Upper lobe of left lung (tissue), 6 donors: ENCODE measurements at regions not wholly inside any gene's neighbourhood (a gene's known extent, or its start where the extent isn't known, plus 50 kb on each side); places are given as distances from the start of the nearest gene placed in this dataset.

ENCODE experiments used
- ATAC-seq, 2 donors: fragments of 200-7000 bp; cut with Tn5 transposase; one replicate each; pipeline ENCODE4 v1.9.1; 2022; ENCODE audit warnings: mild to moderate bottlenecking in 2 of 2, moderate library complexity in 2 of 2; ENCODE audit not compliant: low FRiP score in 2 of 2
- DNase-seq, 2 donors: peaks; one replicate each; pipeline ENCODE4 v3.0.0-alpha.2; 2019 to 2020
- H3K27ac ChIP-seq, 4 donors: fragments of 200-600 bp; sonication (generic); one replicate each; pipeline ENCODE4 v1.5.1; 2016 to 2019
- H3K27me3 ChIP-seq, 4 donors: fragments of 200-600 bp; sonication (generic); one replicate each; pipeline ENCODE4 v1.5.1; 2017 to 2019
- H3K36me3 ChIP-seq, 4 donors: fragments of 200-600 bp; sonication (generic); one replicate each; pipeline ENCODE4 v1.5.1; 2016 to 2019
- H3K4me1 ChIP-seq, 4 donors: fragments of 200-600 bp; sonication (generic); one replicate each; pipeline ENCODE4 v1.5.1; 2018 to 2019
- H3K4me3 ChIP-seq, 4 donors: fragments of 200-600 bp; sonication (generic); one replicate each; pipeline ENCODE4 v1.5.1; 2017 to 2019; ENCODE audit warnings: mild to moderate bottlenecking in 2 of 4, moderate library complexity in 1 of 4
- H3K9me3 ChIP-seq, 4 donors: fragments of 200-600 bp; sonication (generic); one replicate each; pipeline ENCODE4 v1.5.1; 2018 to 2019
- EP300 ChIP-seq, 4 donors: sonication (generic); formaldehyde crosslinking; IDR thresholded peaks; one replicate each; pipeline ENCODE4 v1.5.1; 2017; ENCODE audit warnings: antibody characterized with exemption in 4 of 4, control low read depth in 2 of 4
- POLR2A ChIP-seq, 4 donors: fragments of 450-650 bp; IDR thresholded peaks; one replicate each; pipeline ENCODE4 v1.5.1; 2016 to 2017; ENCODE audit warnings: antibody characterized with exemption in 4 of 4, mild to moderate bottlenecking in 2 of 4
- POLR2AphosphoS5 ChIP-seq, 2 donors: sonication (generic); formaldehyde crosslinking; IDR thresholded peaks; one replicate each; pipeline ENCODE4 v1.5.1; 2017; ENCODE audit warnings: antibody characterized with exemption in 2 of 2
- WGBS, 2 donors: methylation state at CpG; one replicate each; pipeline ENCODE4 v1.1.5; 2017 to 2018; 5-methylcytosine and 5-hydroxymethylcytosine counted together
- TF ChIP-seq, protein P1 (sequence below), 6 experiments: fragments of 450-650 bp in 4 of 6; fragments of 200-600 bp in 2 of 6; sonication (generic) in 2 of 6; IDR thresholded peaks; one replicate each; pipeline ENCODE4 v1.5.1; 2016 to 2019; ENCODE audit warnings: antibody characterized with exemption in 6 of 6
- donor health status: DM: no; HTN: no; CAD: no; lungs with moderate emphysema.
- donor health status: DM: no; HTN: yes; CAD: no; lungs with severe emphysema.

DNA sequence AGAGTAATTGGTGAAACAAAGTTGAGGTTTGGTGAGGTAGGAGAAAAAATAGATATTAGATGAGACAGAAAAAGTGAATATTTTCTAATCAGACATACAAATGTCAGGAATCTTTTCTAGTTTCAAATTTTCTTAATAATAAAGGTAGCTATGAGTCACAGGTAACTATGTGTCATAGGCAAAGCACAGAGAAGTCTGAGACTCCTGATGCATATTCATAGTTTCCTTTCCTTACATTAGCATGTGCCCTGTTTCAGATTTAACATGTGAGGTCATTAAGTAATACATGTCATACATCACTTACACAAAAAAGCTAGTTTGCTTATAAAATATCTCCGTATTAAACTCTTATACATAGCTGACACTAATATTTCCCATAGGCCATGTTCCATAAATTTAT is 1141.3 kb upstream of the PCDH20 start:
- no peaks in the 10 kb centered on the region for H3K4me1 ChIP-seq
- H3K4me3 ChIP-seq = no peak overlapping the region
- H3K36me3 ChIP-seq = no peaks in the 10 kb centered on the region
- DNase-seq (no peak), ATAC-seq (no peak)
- H3K9me3 ChIP-seq = no peaks in the 10 kb centered on the region
- H3K27ac ChIP-seq = no peak overlapping the region
- TF ChIP-seq POLR2AphosphoS5 (IDR thresholded peaks at IDR 0.05) = no peak
- TF ChIP-seq EP300 (IDR thresholded peaks at IDR 0.05) = no peak
- TF ChIP-seq, protein P1, sequence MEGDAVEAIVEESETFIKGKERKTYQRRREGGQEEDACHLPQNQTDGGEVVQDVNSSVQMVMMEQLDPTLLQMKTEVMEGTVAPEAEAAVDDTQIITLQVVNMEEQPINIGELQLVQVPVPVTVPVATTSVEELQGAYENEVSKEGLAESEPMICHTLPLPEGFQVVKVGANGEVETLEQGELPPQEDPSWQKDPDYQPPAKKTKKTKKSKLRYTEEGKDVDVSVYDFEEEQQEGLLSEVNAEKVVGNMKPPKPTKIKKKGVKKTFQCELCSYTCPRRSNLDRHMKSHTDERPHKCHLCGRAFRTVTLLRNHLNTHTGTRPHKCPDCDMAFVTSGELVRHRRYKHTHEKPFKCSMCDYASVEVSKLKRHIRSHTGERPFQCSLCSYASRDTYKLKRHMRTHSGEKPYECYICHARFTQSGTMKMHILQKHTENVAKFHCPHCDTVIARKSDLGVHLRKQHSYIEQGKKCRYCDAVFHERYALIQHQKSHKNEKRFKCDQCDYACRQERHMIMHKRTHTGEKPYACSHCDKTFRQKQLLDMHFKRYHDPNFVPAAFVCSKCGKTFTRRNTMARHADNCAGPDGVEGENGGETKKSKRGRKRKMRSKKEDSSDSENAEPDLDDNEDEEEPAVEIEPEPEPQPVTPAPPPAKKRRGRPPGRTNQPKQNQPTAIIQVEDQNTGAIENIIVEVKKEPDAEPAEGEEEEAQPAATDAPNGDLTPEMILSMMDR (IDR thresholded peaks at IDR 0.05) = no peak
- TF ChIP-seq POLR2A (IDR thresholded peaks at IDR 0.05) = no peak
- 69 to 74% methylated on average over 1 of the region's 1 CpG for WGBS, 2 donors
- H3K27me3 ChIP-seq = no peaks in the 10 kb centered on the region

DNA sequence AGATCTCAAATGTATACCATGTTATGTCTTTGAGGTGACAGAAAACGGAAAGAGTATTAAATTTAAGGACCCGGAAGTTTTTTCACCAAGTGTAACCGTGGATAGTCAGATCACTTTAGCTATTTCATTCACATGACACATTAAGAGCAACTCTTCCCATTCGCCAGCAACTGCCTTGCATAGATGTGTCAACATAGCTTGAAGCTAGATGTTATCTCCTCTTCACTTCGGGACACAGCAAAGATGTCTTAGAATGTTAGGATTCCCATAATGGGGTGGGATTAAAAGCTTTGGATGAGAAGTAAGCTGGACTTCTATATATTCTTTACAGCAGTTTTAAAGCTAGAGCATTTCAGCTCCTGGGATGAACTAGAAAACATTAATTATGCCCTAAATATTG is 1135.9 kb upstream of the PCDH20 start:
- H3K27ac ChIP-seq = no peak overlapping the region
- no peak for DNase-seq
- 46 to 48% methylated on average over 5 of the region's 5 CpGs for WGBS, 2 donors

DNA sequence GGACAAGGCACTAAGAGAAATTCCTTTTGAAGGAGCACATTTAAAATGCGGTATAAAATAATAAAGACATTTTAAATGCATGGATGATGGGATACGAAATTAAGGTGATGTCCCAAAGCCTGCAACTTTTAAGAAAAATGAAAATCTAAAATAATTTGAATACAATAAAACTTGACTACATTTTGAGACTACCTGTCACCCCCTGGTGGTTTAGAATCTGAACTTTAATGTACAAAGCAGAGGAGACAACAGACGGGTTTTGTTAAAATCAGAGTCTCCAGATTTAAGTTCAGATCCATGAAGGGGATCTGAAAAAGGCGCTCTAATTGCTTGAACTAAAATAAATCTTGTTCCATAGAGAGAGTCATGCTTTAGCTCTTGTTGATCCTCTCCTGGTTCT is 1129.3 kb upstream of the PCDH20 start:
- Histone ChIP-seq H3K36me3 (no peaks in the 10 kb centered on the region), H3K4me3 (no peak overlapping the region), H3K27me3 (no peaks in the 10 kb centered on the region), H3K9me3 (no peaks in the 10 kb centered on the region), H3K27ac (no peak overlapping the region), H3K4me1 (no peaks in the 10 kb centered on the region)
- TF ChIP-seq EP300 (IDR thresholded peaks at IDR 0.05) (no peak), POLR2A (IDR thresholded peaks at IDR 0.05) (no peak), POLR2AphosphoS5 (IDR thresholded peaks at IDR 0.05) (no peak)
- TF ChIP-seq, protein P1 (IDR thresholded peaks at IDR 0.05) = no peak
- ATAC-seq = no peak
- WGBS, 2 donors = 81 to 88% methylated on average over 4 of the region's 4 CpGs
- DNase-seq = no peak

More for the DNA sequence above, 1135.9 kb upstream of the PCDH20 start:
- no peak for ATAC-seq
- no peaks in the 10 kb centered on the region for H3K9me3 ChIP-seq
- H3K4me1 ChIP-seq = no peaks in the 10 kb centered on the region
- H3K27me3 ChIP-seq = no peaks in the 10 kb centered on the region
- H3K36me3 ChIP-seq = no peaks in the 10 kb centered on the region
- no peak for TF ChIP-seq POLR2AphosphoS5 (IDR thresholded peaks at IDR 0.05)
- TF ChIP-seq, protein P1 (IDR thresholded peaks at IDR 0.05) = no peak
- no peak for TF ChIP-seq POLR2A (IDR thresholded peaks at IDR 0.05)
- TF ChIP-seq EP300 (IDR thresholded peaks at IDR 0.05) = no peak
- no peak overlapping the region for H3K4me3 ChIP-seq

DNA sequence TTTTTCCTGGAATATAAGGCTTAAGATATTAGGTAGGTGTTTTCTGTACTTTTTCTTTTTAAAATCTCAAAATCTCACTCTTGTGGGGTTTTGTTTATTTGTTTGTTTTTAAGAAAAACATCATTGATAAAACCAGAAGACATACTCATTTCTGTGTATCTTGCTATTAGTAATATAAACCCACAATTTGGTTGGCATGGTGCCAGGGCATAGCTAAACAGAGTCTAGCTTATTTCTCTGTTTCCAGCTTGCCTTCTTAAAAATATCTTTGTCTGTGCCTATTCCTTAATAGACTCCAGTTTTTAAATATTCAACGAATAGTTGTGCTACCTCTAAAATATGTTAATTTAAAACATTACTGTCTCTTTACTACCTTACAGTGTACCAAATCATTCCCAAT is 1121.9 kb upstream of the PCDH20 start:
- H3K27me3 ChIP-seq = no peaks in the 10 kb centered on the region
- 80 to 86% methylated on average over 1 of the region's 1 CpG for WGBS, 2 donors
- ATAC-seq = no peak
- H3K4me1 ChIP-seq = no peaks in the 10 kb centered on the region
- no peak overlapping the region for H3K27ac ChIP-seq
- no peak for DNase-seq
- TF ChIP-seq POLR2AphosphoS5 (IDR thresholded peaks at IDR 0.05) (no peak), EP300 (IDR thresholded peaks at IDR 0.05) (no peak), POLR2A (IDR thresholded peaks at IDR 0.05) (no peak)
- TF ChIP-seq, protein P1 (IDR thresholded peaks at IDR 0.05) = no peak
- no peaks in the 10 kb centered on the region for H3K36me3 ChIP-seq
- H3K9me3 ChIP-seq = no peaks in the 10 kb centered on the region
- no peak overlapping the region for H3K4me3 ChIP-seq

DNA sequence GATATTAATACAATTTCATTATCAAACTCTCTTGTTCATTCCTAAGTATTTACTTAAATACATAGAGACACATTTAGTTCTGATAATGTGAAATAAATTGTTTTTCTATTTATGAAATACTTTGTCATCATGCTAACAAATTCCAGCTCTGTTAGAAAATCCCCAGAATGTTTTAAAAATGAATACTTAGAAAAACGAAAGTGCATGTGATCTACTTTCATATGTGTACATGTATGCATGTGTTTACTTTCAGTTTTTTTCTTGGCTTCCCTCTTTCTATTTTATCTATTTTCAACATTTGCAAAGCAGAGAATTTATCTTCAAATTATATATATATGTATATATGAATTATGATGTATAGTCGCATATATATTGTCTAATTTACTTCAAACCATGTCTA is 1110.0 kb upstream of the PCDH20 start:
- DNase-seq (no peak), ATAC-seq (no peak)
- Histone ChIP-seq H3K27ac (no peak overlapping the region), H3K4me3 (no peak overlapping the region), H3K36me3 (no peaks in the 10 kb centered on the region), H3K9me3 (no peaks in the 10 kb centered on the region), H3K4me1 (no peaks in the 10 kb centered on the region), H3K27me3 (no peaks in the 10 kb centered on the region)
- 64 to 80% methylated on average over 2 of the region's 2 CpGs for WGBS, 2 donors
- TF ChIP-seq POLR2AphosphoS5 (IDR thresholded peaks at IDR 0.05) = no peak
- TF ChIP-seq POLR2A (IDR thresholded peaks at IDR 0.05) = no peak
